ENCODE measurements at regions not wholly inside any gene's neighbourhood (a gene's known extent, or its start where the extent isn't known, plus 50 kb on each side); places are given as distances from the start of the nearest gene placed in this dataset.

DNA sequence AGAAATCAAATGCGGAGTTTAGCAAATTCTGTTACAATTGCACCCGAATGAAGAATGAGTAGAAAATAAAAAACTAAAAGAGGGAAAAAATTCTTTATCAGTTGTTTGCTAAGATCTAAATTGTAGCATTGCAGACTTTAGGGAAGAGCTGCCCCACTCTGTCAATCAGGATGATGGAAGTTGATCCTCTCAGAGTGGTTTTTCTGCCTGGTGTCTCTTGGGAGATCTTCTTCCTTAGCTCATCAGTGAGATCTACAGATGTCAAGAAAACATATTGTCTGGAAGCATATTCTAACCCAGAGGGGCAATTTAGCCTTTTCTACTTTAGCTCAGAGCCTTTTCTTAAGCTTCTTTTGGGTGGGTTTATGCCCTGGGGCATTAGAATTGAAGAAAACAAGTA is 223.2 kb upstream of the PCDH17 start:
- no peak for FAIRE-seq
- no peak for DNase-seq (ENCODE audit: low read depth in 1 of 2, low spot score in 1 of 2)
- no peak overlapping the region for H3K4me2 ChIP-seq
- WGBS (ENCODE audit: missing lambda C conversion rate), result 57% methylated on average over 2 of the region's 2 CpGs
- ATAC-seq, result no peak
- TF ChIP-seq NPAS2 (CRISPR knock-in tag; IDR thresholded peaks at IDR 0.05; ENCODE audit: borderline replicate concordance) (no peak), CEBPB (IDR thresholded peaks at IDR 0.05) (no peak), MAFK (IDR thresholded peaks at IDR 0.05; ENCODE audit: partially characterized antibody) (no peak), RAD21 (conservative IDR thresholded peaks at IDR 0.05 in 1 of 2, IDR thresholded peaks at IDR 0.05 in 1 of 2) (no peak), FOXS1 (CRISPR knock-in tag; IDR thresholded peaks at IDR 0.05) (no peak), ESRRA (IDR thresholded peaks at IDR 0.05; ENCODE audit: borderline replicate concordance, low read length) (no peak), KDM1A (IDR thresholded peaks at IDR 0.05; ENCODE audit: low read depth) (no peak), HOXB5 (CRISPR knock-in tag; IDR thresholded peaks at IDR 0.05) (no peak), CBX2 (IDR thresholded peaks at IDR 0.05; ENCODE audit: borderline replicate concordance, low read depth) (no peak), EHMT2 (IDR thresholded peaks at IDR 0.05; ENCODE audit: low read depth) (no peak)
- TF ChIP-seq, protein P1, sequence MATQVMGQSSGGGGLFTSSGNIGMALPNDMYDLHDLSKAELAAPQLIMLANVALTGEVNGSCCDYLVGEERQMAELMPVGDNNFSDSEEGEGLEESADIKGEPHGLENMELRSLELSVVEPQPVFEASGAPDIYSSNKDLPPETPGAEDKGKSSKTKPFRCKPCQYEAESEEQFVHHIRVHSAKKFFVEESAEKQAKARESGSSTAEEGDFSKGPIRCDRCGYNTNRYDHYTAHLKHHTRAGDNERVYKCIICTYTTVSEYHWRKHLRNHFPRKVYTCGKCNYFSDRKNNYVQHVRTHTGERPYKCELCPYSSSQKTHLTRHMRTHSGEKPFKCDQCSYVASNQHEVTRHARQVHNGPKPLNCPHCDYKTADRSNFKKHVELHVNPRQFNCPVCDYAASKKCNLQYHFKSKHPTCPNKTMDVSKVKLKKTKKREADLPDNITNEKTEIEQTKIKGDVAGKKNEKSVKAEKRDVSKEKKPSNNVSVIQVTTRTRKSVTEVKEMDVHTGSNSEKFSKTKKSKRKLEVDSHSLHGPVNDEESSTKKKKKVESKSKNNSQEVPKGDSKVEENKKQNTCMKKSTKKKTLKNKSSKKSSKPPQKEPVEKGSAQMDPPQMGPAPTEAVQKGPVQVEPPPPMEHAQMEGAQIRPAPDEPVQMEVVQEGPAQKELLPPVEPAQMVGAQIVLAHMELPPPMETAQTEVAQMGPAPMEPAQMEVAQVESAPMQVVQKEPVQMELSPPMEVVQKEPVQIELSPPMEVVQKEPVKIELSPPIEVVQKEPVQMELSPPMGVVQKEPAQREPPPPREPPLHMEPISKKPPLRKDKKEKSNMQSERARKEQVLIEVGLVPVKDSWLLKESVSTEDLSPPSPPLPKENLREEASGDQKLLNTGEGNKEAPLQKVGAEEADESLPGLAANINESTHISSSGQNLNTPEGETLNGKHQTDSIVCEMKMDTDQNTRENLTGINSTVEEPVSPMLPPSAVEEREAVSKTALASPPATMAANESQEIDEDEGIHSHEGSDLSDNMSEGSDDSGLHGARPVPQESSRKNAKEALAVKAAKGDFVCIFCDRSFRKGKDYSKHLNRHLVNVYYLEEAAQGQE (IDR thresholded peaks at IDR 0.05), result no peak
- TF ChIP-seq, protein P2, sequence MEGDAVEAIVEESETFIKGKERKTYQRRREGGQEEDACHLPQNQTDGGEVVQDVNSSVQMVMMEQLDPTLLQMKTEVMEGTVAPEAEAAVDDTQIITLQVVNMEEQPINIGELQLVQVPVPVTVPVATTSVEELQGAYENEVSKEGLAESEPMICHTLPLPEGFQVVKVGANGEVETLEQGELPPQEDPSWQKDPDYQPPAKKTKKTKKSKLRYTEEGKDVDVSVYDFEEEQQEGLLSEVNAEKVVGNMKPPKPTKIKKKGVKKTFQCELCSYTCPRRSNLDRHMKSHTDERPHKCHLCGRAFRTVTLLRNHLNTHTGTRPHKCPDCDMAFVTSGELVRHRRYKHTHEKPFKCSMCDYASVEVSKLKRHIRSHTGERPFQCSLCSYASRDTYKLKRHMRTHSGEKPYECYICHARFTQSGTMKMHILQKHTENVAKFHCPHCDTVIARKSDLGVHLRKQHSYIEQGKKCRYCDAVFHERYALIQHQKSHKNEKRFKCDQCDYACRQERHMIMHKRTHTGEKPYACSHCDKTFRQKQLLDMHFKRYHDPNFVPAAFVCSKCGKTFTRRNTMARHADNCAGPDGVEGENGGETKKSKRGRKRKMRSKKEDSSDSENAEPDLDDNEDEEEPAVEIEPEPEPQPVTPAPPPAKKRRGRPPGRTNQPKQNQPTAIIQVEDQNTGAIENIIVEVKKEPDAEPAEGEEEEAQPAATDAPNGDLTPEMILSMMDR (IDR thresholded peaks at IDR 0.05), result no peak
- TF ChIP-seq, protein P3, sequence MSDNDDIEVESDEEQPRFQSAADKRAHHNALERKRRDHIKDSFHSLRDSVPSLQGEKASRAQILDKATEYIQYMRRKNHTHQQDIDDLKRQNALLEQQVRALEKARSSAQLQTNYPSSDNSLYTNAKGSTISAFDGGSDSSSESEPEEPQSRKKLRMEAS (IDR thresholded peaks at IDR 0.05), result no peak
- TF ChIP-seq, protein P4, sequence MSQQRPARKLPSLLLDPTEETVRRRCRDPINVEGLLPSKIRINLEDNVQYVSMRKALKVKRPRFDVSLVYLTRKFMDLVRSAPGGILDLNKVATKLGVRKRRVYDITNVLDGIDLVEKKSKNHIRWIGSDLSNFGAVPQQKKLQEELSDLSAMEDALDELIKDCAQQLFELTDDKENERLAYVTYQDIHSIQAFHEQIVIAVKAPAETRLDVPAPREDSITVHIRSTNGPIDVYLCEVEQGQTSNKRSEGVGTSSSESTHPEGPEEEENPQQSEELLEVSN (IDR thresholded peaks at IDR 0.05; ENCODE audit: borderline replicate concordance, low read depth), result no peak
- ChIA-PET CTCF (no interaction called here), POLR2A (no interaction called here)
- no peak overlapping the region for H3K4me3 ChIP-seq
- H3K27ac ChIP-seq, result no peak overlapping the region
- H3K4me1 ChIP-seq, result no peaks in the 10 kb centered on the region
- H3K9me3 ChIP-seq, result no peaks in the 10 kb centered on the region; the same call in 2 of the 3 replicates

DNA sequence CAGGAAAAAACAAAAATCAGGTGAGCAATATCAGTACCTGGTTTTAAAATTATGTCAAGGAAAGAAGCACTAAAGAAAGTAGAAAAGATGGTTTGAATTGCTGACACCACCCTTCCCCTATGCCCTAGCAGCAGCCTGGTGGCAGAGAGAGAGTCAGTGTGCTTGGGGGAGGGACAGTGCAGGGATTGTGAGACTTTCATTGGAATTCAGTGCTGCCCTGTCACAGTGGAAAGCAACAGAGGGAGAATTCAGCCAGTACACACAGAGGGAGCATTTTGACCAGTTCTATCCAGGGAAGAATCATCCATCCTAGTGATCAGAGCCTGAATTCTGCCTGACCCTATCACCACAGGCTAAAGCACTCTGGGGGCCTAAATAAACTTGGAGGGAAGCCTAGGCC is 222.4 kb upstream of the PCDH17 start:
- no peak overlapping the region for H3K4me2 ChIP-seq
- no peaks in the 10 kb centered on the region; the same call in 2 of the 3 replicates for H3K9me3 ChIP-seq
- ChIA-PET CTCF (no interaction called here), POLR2A (no interaction called here)
- no peaks in the 10 kb centered on the region for H3K4me1 ChIP-seq
- H3K4me3 ChIP-seq, result no peak overlapping the region
- FAIRE-seq (no peak), DNase-seq (ENCODE audit: low read depth in 1 of 2, low spot score in 1 of 2) (no peak), ATAC-seq (no peak)
- TF ChIP-seq ZSCAN20 (CRISPR knock-in tag; IDR thresholded peaks at IDR 0.05) (no peak), POLR2A (IDR thresholded peaks at IDR 0.05; ENCODE audit: low read length) (no peak), RARB (CRISPR knock-in tag; IDR thresholded peaks at IDR 0.05) (no peak), HOXB13 (CRISPR knock-in tag; IDR thresholded peaks at IDR 0.05; ENCODE audit: low read depth) (no peak), NPAS2 (CRISPR knock-in tag; IDR thresholded peaks at IDR 0.05; ENCODE audit: borderline replicate concordance) (no peak), TP53 (CRISPR knock-in tag; IDR thresholded peaks at IDR 0.05) (no peak), KDM1A (IDR thresholded peaks at IDR 0.05; ENCODE audit: low read depth) (no peak), ESRRA (IDR thresholded peaks at IDR 0.05; ENCODE audit: borderline replicate concordance, low read length) (no peak), SMC3 (IDR thresholded peaks at IDR 0.05) (no peak), BHLHE40 (IDR thresholded peaks at IDR 0.05; ENCODE audit: low read depth, low read length) (no peak), CEBPB (IDR thresholded peaks at IDR 0.05) (no peak), RNF2 (IDR thresholded peaks at IDR 0.05; ENCODE audit: borderline replicate concordance, low read depth) (no peak)
- TF ChIP-seq, protein P2 (IDR thresholded peaks at IDR 0.05), result no peak
- TF ChIP-seq, protein P5, sequence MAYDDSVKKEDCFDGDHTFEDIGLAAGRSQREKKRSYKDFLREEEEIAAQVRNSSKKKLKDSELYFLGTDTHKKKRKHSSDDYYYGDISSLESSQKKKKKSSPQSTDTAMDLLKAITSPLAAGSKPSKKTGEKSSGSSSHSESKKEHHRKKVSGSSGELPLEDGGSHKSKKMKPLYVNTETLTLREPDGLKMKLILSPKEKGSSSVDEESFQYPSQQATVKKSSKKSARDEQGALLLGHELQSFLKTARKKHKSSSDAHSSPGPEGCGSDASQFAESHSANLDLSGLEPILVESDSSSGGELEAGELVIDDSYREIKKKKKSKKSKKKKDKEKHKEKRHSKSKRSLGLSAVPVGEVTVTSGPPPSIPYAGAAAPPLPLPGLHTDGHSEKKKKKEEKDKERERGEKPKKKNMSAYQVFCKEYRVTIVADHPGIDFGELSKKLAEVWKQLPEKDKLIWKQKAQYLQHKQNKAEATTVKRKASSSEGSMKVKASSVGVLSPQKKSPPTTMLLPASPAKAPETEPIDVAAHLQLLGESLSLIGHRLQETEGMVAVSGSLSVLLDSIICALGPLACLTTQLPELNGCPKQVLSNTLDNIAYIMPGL (CRISPR knock-in tag; IDR thresholded peaks at IDR 0.05; ENCODE audit: borderline replicate concordance), result no peak
- TF ChIP-seq, protein P3 (IDR thresholded peaks at IDR 0.05), result no peak
- H3K27ac ChIP-seq, result no peak overlapping the region

All from A549 (cell line).